SK-N-SH (cell line): ENCODE measurements at regions not wholly inside any gene's neighbourhood (a gene's known extent, or its start where the extent isn't known, plus 50 kb on each side); places are given as distances from the start of the nearest gene placed in this dataset.

Experiments
- small RNA-seq, 7 experiments: library from RNA; depleted of rRNA; stranded (forward); fragments of <200 nt; gene quantifications; one replicate each; pipeline ENCODE3, GENCODE V24; 2012

Small RNAs in the stretch of these regions (small RNA-seq; reads per million reads assigned to genes)
- gene AL451105.1 = 0 reads per million in 7 experiments
